GM12878 (cell line): ENCODE measurements at regions not wholly inside any gene's neighbourhood (a gene's known extent, or its start where the extent isn't known, plus 50 kb on each side); places are given as distances from the start of the nearest gene placed in this dataset.

Source experiments
- ATAC-seq: fragments of 200-7000 bp; cut with Tn5 transposase; 3 replicates; pipeline ENCODE4 v1.9.1; 2020; ENCODE audit warnings: mild to moderate bottlenecking, moderate library complexity
- BruUV-seq: library from RNA; stranded (reverse); fragments of 400-500 nt; replicated peaks from 2 replicates; lab custom pipeline; 2021; lab: Mats Ljungman, UMichigan
- CTCF ChIA-PET: fragments of 300-600 bp; sonication (Branson Sonifier 250); formaldehyde crosslinking; extraction: SDS; loops from one replicate; lab custom pipeline; 2021; ENCODE audit warnings: inconsistent platforms; lab: Yijun Ruan, JAX
- POLR2A ChIA-PET: fragments of 350-600 bp; formaldehyde crosslinking; extraction: SDS; loops from one replicate; lab custom pipeline; 2021; ENCODE audit warnings: inconsistent platforms; lab: Charles Lee
- RAD21 ChIA-PET: fragments of 300-600 bp; sonication (Branson Sonifier 250); formaldehyde crosslinking; loops from one replicate; lab custom pipeline; 2023; ENCODE audit warnings: antibody characterized with exemption; ENCODE audit not compliant: unreplicated experiment; lab: Charles Lee
- SMC1A ChIA-PET: fragments of 300-600 bp; sonication (Branson Sonifier 250); formaldehyde crosslinking; loops from one replicate; lab custom pipeline; 2023; ENCODE audit not compliant: unreplicated experiment, uncharacterized antibody; lab: Charles Lee
- DNase-seq: peaks from one replicate; pipeline ENCODE4 v3.0.0-alpha.2; 2011; ENCODE audit warnings: low read depth, low spot score
- FAIRE-seq: peaks from 3 replicates; lab custom pipeline; 2011; peaks lifted over from hg19 to GRCh38; lab: Jason Lieb, UNC
- H2AFZ ChIP-seq: 2 replicates; pipeline ENCODE4 v1.6.0; 2011; ENCODE audit warnings: low read depth, low read length, control low read depth; ENCODE audit not compliant: control insufficient read depth
- H3K27ac ChIP-seq: 2 replicates; pipeline ENCODE4 v1.5.1; 2011; ENCODE audit warnings: control low read depth; ENCODE audit not compliant: control insufficient read depth, insufficient read depth
- H3K27me3 ChIP-seq, 2 experiments: replicated peaks in 1 of 2; 2 replicates each; pipeline versions ENCODE4 v1.6.0 to v1.6.1; 2011; ENCODE audit warnings: low read length in 1 of 2; ENCODE audit not compliant: control insufficient read depth in 2 of 2, insufficient read depth in 2 of 2
- H3K36me3 ChIP-seq, 2 experiments: 2 replicates each; pipeline ENCODE4 v1.5.1; 2011; ENCODE audit warnings: low read length in 1 of 2; ENCODE audit not compliant: control insufficient read depth in 2 of 2, insufficient read depth in 2 of 2
- H3K4me1 ChIP-seq: 2 replicates; pipeline ENCODE4 v1.6.1; 2011; ENCODE audit warnings: mild to moderate bottlenecking, low read length, moderate library complexity, mixed read lengths; ENCODE audit not compliant: control insufficient read depth, insufficient read depth
- H3K4me2 ChIP-seq: 2 replicates; pipeline ENCODE4 v1.6.0; 2011; ENCODE audit warnings: control low read depth; ENCODE audit not compliant: control insufficient read depth, insufficient read depth
- H3K4me3 ChIP-seq: fragments of 200-600 bp; sonication (generic); 2 replicates; pipeline ENCODE4 v1.5.1; 2016
- H3K79me2 ChIP-seq: 2 replicates; pipeline ENCODE4 v1.6.0; 2011; ENCODE audit warnings: low read length; ENCODE audit not compliant: control insufficient read depth, insufficient read depth
- H3K9ac ChIP-seq: 2 replicates; pipeline ENCODE4 v1.8.0; 2011; ENCODE audit warnings: low read length, control low read depth, mixed read lengths; ENCODE audit not compliant: control insufficient read depth, insufficient read depth
- H3K9me3 ChIP-seq: replicated peaks from 3 replicates; pipeline ENCODE4 v1.5.1; 2011; ENCODE audit warnings: mild to moderate bottlenecking, low read length; ENCODE audit not compliant: control insufficient read depth, insufficient read depth
- H4K20me1 ChIP-seq: 2 replicates; pipeline ENCODE4 v1.6.0; 2011; ENCODE audit not compliant: control insufficient read depth, insufficient read depth
- CBFB ChIP-seq: IDR thresholded peaks from 2 replicates; pipeline ENCODE4 v1.6.1; 2016; ENCODE audit warnings: antibody characterized with exemption, low read depth
- CUX1 ChIP-seq: IDR thresholded peaks from 2 replicates; pipeline ENCODE4 v1.6.1; 2012; ENCODE audit warnings: improper control_type of control experiment, low read depth, low read length; ENCODE audit not compliant: insufficient replicate concordance
- ETV6 ChIP-seq, 2 experiments: fragments of 450-650 bp in 1 of 2; IDR thresholded peaks in 1 of 2; conservative IDR thresholded peaks in 1 of 2; 2 replicates each; pipeline ENCODE4 v1.6.1; 2014; ENCODE audit warnings: antibody characterized with exemption in 1 of 2, borderline replicate concordance in 1 of 2, low read depth in 1 of 2, mild to moderate bottlenecking in 1 of 2, moderate library complexity in 1 of 2
- EZH2 ChIP-seq: IDR thresholded peaks from 2 replicates; pipeline ENCODE4 v1.6.1; 2012; ENCODE audit warnings: low read depth, mild to moderate bottlenecking, control low read depth, inconsistent platforms, low read length, borderline replicate concordance; ENCODE audit not compliant: control insufficient read depth
- IKZF2 ChIP-seq, 2 experiments: fragments of 450-650 bp; IDR thresholded peaks; 2 replicates each; pipeline ENCODE4 v1.6.1; 2017; ENCODE audit warnings: mild to moderate bottlenecking in 2 of 2, moderate library complexity in 2 of 2
- KDM1A ChIP-seq: fragments of 200-600 bp; sonication (generic); IDR thresholded peaks from 2 replicates; pipeline ENCODE4 v1.6.1; 2016; ENCODE audit warnings: borderline replicate concordance
- NFIC ChIP-seq: IDR thresholded peaks from 2 replicates; pipeline ENCODE4 v1.6.1; 2012; ENCODE audit warnings: low read depth, mild to moderate bottlenecking, inconsistent platforms, low read length, moderate library complexity
- NRF1 ChIP-seq: conservative IDR thresholded peaks from 2 replicates; pipeline ENCODE4 v1.6.1; 2011; ENCODE audit warnings: mild to moderate bottlenecking, low read depth, low read length, improper control_type of control experiment
- RBBP5 ChIP-seq: fragments of 200-600 bp; sonication (generic); conservative IDR thresholded peaks from 2 replicates; pipeline ENCODE4 v1.6.1; 2016
- SP1 ChIP-seq: IDR thresholded peaks from one replicate; pipeline ENCODE4 v1.6.1; 2011; ENCODE audit warnings: low read depth, low read length
- YY1 ChIP-seq: IDR thresholded peaks from 2 replicates; pipeline ENCODE4 v1.6.1; 2011; ENCODE audit warnings: low read depth, mild to moderate bottlenecking, low read length
- ZNF274 ChIP-seq: IDR thresholded peaks from one replicate; pipeline ENCODE4 v1.8.0; 2011; ENCODE audit not compliant: insufficient read length, insufficient read depth
- WGBS: methylation state at CpG from one replicate; pipeline ENCODE4 v1.1.6; 2016; ENCODE audit warnings: low lambda C conversion rate; ENCODE audit not compliant: insufficient replicate concordance, insufficient coverage; ENCODE audit errors: missing lambda C conversion rate; 5-methylcytosine and 5-hydroxymethylcytosine counted together
- in situ Hi-C: fragments of 300-500 bp; cut with MboI; formaldehyde crosslinking; loops from 9 replicates; pipeline ENCODE4 v1.14.3; 2018; ENCODE audit warnings: mixed read lengths
- intact Hi-C: fragments of 100-400 bp; cut with micrococcal nuclease; formaldehyde crosslinking; loops from one replicate; pipeline ENCODE4 v1.14.2; 2022; ENCODE audit not compliant: unreplicated experiment

GRCh38 chr6:169896826-169897456 is 145.5 kb downstream of the ERMARD start:
- CTCF ChIA-PET, result no interaction called here
- intact Hi-C loops, result no loop called here
- no peak overlapping the region for H3K4me3 ChIP-seq
- no peaks in the 10 kb centered on the region for H4K20me1 ChIP-seq
- H3K9ac ChIP-seq, result no peak overlapping the region
- DNase-seq (no peak), FAIRE-seq (no peak), ATAC-seq (no peak)
- WGBS, result 36% methylated on average over 17 of the region's 17 CpGs
- H3K27me3 ChIP-seq, result no peaks in the 10 kb centered on the region
- H3K79me2 ChIP-seq, result no peaks in the 10 kb centered on the region
- H3K4me1 ChIP-seq, result no peaks in the 10 kb centered on the region
- H3K9me3 ChIP-seq, result peaks cover 1% of the 10 kb centered on the region; the same call in 1 of the 3 replicates
- TF ChIP-seq NFIC (no peak), IKZF2 (IDR thresholded peaks at IDR 0.05) (no peak), RBBP5 (no peak), ZNF274 (no peak), NRF1 (no peak), EZH2 (no peak), CUX1 (no peak), SP1 (no peak), ETV6 (conservative IDR thresholded peaks at IDR 0.05 in 1 of 2, IDR thresholded peaks at IDR 0.05 in 1 of 2; ENCODE audit: borderline replicate concordance in 1 of 2, low read depth in 1 of 2) (no peak), YY1 (no peak), CBFB (no peak), KDM1A (no peak)
- TF ChIP-seq, all 136 proteins: peak for 0
- no peak overlapping the region for H3K4me2 ChIP-seq
- H3K27ac ChIP-seq, result no peak overlapping the region
- RAD21 ChIA-PET, result no interaction called here
- H3K36me3 ChIP-seq, result no peaks in the 10 kb centered on the region
- BruUV-seq, result no TSS peak
- SMC1A ChIA-PET, result no interaction called here
- POLR2A ChIA-PET, result no interaction called here
- H2AFZ ChIP-seq, result no peak overlapping the region
- in situ Hi-C loops, result no loop called here
